ENCODE measurements at regions not wholly inside any gene's neighbourhood (a gene's known extent, or its start where the extent isn't known, plus 50 kb on each side); places are given as distances from the start of the nearest gene placed in this dataset.

- intact Hi-C loops (cut with DNase I): no loop called here
- Histone ChIP-seq H3K36me3 (no peaks in the 10 kb centered on the region), H3K27me3 (peaks cover 0 to 44% (median 0%) of the 10 kb centered on the region in 4 donors), H3K4me3 (no peak overlapping the region), H3K27ac (replicated peaks in 1 of 4) (no peak overlapping the region), H3K9me3 (no peaks in the 10 kb centered on the region), H3K4me1 (no peaks in the 10 kb centered on the region)
- TF ChIP-seq POLR2A (IDR thresholded peaks at IDR 0.05; ENCODE audit: low read depth): no peak
- TF ChIP-seq POLR2AphosphoS5 (IDR thresholded peaks at IDR 0.05): no peak
- TF ChIP-seq, protein P1, sequence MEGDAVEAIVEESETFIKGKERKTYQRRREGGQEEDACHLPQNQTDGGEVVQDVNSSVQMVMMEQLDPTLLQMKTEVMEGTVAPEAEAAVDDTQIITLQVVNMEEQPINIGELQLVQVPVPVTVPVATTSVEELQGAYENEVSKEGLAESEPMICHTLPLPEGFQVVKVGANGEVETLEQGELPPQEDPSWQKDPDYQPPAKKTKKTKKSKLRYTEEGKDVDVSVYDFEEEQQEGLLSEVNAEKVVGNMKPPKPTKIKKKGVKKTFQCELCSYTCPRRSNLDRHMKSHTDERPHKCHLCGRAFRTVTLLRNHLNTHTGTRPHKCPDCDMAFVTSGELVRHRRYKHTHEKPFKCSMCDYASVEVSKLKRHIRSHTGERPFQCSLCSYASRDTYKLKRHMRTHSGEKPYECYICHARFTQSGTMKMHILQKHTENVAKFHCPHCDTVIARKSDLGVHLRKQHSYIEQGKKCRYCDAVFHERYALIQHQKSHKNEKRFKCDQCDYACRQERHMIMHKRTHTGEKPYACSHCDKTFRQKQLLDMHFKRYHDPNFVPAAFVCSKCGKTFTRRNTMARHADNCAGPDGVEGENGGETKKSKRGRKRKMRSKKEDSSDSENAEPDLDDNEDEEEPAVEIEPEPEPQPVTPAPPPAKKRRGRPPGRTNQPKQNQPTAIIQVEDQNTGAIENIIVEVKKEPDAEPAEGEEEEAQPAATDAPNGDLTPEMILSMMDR (IDR thresholded peaks at IDR 0.05): no peak
- no peak for TF ChIP-seq EP300 (IDR thresholded peaks at IDR 0.05)
- DNase-seq (ENCODE audit: extremely low spot score): peak; percentile 70
- WGBS: 93% methylated on average over 5 of the region's 5 CpGs
These were observed 176.8 kb upstream of the ZNF507 start for GRCh38 chr19:32168606-32169005.

- H3K27ac ChIP-seq (replicated peaks in 1 of 4): no peak overlapping the region
- H3K4me1 ChIP-seq: no peaks in the 10 kb centered on the region
- 57% methylated on average over 12 of the region's 12 CpGs for whole genome bisulfite sequencing
- TF ChIP-seq POLR2AphosphoS5 (IDR thresholded peaks at IDR 0.05): no peak
- TF ChIP-seq POLR2A (IDR thresholded peaks at IDR 0.05; ENCODE audit: low read depth): no peak
- no peak for TF ChIP-seq EP300 (IDR thresholded peaks at IDR 0.05)
- TF ChIP-seq, protein P1 (IDR thresholded peaks at IDR 0.05): no peak
- H3K36me3 ChIP-seq: no peaks in the 10 kb centered on the region
- peaks cover 0 to 18% (median 0%) of the 10 kb centered on the region in 4 donors for H3K27me3 ChIP-seq
- H3K9me3 ChIP-seq: no peaks in the 10 kb centered on the region
- intact Hi-C loops (cut with DNase I): no loop called here
- no peak overlapping the region for H3K4me3 ChIP-seq
- DNase-seq (ENCODE audit: extremely low spot score): no peak
These were observed 173.7 kb upstream of the ZNF507 start for GRCh38 chr19:32171719-32172151.

DNA sequence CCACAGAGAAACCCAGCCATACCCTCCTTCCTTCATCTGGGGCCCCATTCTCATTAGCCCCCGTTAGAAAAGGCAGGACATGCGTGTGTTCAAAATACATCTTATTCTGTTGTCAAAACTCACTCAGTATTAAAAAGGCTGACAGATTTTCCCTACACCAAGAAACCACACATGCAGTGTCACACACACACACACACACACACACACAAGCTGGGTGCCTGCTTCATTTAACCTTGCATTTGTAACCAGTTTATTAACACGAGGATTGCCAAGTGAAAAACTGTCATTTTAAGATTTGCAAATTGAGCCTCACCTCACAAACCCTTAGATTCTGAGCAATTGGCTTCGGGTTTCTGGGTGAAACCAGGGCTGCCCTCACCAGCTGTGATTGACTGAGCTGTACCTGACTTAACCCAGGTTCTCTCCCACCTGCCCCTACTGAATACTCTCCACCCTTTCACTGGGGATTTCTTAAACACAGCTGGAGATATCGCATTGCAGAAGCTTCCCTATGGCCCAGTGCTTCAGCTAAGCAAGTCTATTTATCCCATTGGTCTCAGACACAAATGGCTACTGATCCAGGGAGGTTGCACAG lies 172.7 kb upstream of the ZNF507 start:
- H3K4me1 ChIP-seq: no peaks in the 10 kb centered on the region
- H3K27me3 ChIP-seq: peaks cover 0 to 11% (median 0%) of the 10 kb centered on the region in 4 donors
- TF ChIP-seq POLR2A (IDR thresholded peaks at IDR 0.05; ENCODE audit: low read depth): no peak
- no peak for TF ChIP-seq EP300 (IDR thresholded peaks at IDR 0.05)
- TF ChIP-seq, protein P1 (IDR thresholded peaks at IDR 0.05): no peak
- no peak for TF ChIP-seq POLR2AphosphoS5 (IDR thresholded peaks at IDR 0.05)
- no peaks in the 10 kb centered on the region for H3K9me3 ChIP-seq
- no peak overlapping the region for H3K27ac ChIP-seq (replicated peaks in 1 of 4)
- H3K36me3 ChIP-seq: no peaks in the 10 kb centered on the region
- 70% methylated on average over 5 of the region's 5 CpGs for WGBS
- intact Hi-C loops (cut with DNase I): no loop called here
- DNase-seq (ENCODE audit: extremely low spot score): peak; percentile 74
- H3K4me3 ChIP-seq: no peak overlapping the region

DNA sequence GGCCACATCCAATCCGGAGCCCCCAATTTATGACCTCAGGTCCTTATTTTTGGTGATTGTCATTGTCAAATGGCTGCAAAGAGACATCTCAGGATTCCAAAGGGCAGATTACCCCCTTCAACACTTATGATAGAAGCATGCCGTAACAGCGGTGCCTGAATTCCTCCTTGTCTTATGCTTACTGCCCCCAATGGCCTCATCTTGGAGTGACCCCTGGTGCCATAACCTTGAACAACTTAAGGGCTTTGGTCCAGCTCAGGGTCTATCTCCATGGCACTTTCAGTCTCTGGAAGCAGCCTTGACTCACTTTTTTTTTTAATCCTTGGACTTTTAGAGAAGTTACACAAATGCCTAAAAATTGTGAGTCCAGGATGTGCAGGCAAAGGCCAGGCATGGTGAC lies 171.6 kb upstream of the ZNF507 start:
- TF ChIP-seq, protein P1 (IDR thresholded peaks at IDR 0.05): no peak
- TF ChIP-seq EP300 (IDR thresholded peaks at IDR 0.05) (no peak), POLR2AphosphoS5 (IDR thresholded peaks at IDR 0.05) (no peak), POLR2A (IDR thresholded peaks at IDR 0.05; ENCODE audit: low read depth) (no peak)
- Histone ChIP-seq H3K4me3 (no peak overlapping the region), H3K4me1 (no peaks in the 10 kb centered on the region), H3K27ac (replicated peaks in 1 of 4) (no peak overlapping the region), H3K36me3 (no peaks in the 10 kb centered on the region), H3K27me3 (peaks cover 0 to 9% (median 0%) of the 10 kb centered on the region in 4 donors), H3K9me3 (no peaks in the 10 kb centered on the region)
- 97% methylated on average over 3 of the region's 3 CpGs for WGBS
- DNase-seq (ENCODE audit: extremely low spot score): peak; percentile 34
- intact Hi-C loops (cut with DNase I): no loop called here

Data from esophagus muscularis mucosa (tissue), 4 donors.